HEK293T (cell line): ENCODE measurements at regions not wholly inside any gene's neighbourhood (a gene's known extent, or its start where the extent isn't known, plus 50 kb on each side); places are given as distances from the start of the nearest gene placed in this dataset.

Experiments
- L3MBTL2 ChIP-seq: fragments of 450-650 bp; conservative IDR thresholded peaks from 2 replicates; pipeline ENCODE4 v1.6.1; 2016; ENCODE audit warnings: mild to moderate bottlenecking
- SP1 ChIP-seq: fragments of 450-650 bp; IDR thresholded peaks from 2 replicates; pipeline ENCODE4 v1.6.1; 2017
- SUZ12 ChIP-seq: fragments of 450-650 bp; IDR thresholded peaks from 2 replicates; pipeline ENCODE4 v1.6.1; 2016; ENCODE audit warnings: mild to moderate bottlenecking
- TF ChIP-seq, protein P1 (sequence below): fragments of 450-650 bp; IDR thresholded peaks from 2 replicates; pipeline ENCODE4 v1.6.1; 2016

DNA sequence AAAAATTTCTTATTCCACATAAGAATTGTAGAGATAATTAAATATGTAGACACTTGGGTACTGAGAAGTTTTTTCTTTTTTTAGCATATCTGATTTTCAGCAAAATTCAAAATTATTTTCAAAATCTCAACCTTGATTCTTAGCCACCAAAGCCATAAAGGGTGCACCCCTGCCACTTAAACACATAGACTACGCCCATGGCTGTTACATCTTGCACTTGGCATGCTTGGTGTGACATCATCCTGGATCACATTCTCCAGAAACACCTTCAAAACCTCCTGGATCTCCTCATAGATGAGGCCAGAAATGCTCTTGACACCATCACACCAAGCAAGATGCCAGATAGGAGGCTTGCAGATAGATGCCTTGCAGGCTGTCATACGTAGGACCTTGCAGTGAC is 89.1 kb upstream of the KLF14 start:
- no peak for TF ChIP-seq SUZ12
- TF ChIP-seq, protein P1, sequence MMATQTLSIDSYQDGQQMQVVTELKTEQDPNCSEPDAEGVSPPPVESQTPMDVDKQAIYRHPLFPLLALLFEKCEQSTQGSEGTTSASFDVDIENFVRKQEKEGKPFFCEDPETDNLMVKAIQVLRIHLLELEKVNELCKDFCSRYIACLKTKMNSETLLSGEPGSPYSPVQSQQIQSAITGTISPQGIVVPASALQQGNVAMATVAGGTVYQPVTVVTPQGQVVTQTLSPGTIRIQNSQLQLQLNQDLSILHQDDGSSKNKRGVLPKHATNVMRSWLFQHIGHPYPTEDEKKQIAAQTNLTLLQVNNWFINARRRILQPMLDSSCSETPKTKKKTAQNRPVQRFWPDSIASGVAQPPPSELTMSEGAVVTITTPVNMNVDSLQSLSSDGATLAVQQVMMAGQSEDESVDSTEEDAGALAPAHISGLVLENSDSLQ: no peak
- TF ChIP-seq L3MBTL2: no peak
- no peak for TF ChIP-seq SP1
